ENCODE measurements at regions not wholly inside any gene's neighbourhood (a gene's known extent, or its start where the extent isn't known, plus 50 kb on each side); places are given as distances from the start of the nearest gene placed in this dataset.

- peak; percentile 29 for DNase-seq (ENCODE audit: extremely low read depth, low read depth)
Observed at GRCh38 chr14:60349663-60350365, 100.8 kb downstream of the PPM1A start.

GRCh38 chr14:60350366-60350720, 101.3 kb downstream of the PPM1A start:
- TF ChIP-seq CTCF (IDR thresholded peaks at IDR 0.05; ENCODE audit: low read depth, low read length): no peak

More at GRCh38 chr14:60349663-60350365, 100.8 kb downstream of the PPM1A start:
- peak; percentile 58 for TF ChIP-seq CTCF (IDR thresholded peaks at IDR 0.05; ENCODE audit: low read depth, low read length)

GRCh38 chr14:60353420-60353819, 104.4 kb downstream of the PPM1A start:
- no peak for TF ChIP-seq CTCF (IDR thresholded peaks at IDR 0.05; ENCODE audit: low read depth, low read length)
- no peak for DNase-seq (ENCODE audit: extremely low read depth, low read depth)

More at GRCh38 chr14:60350366-60350720, 101.3 kb downstream of the PPM1A start:
- no peak for DNase-seq (ENCODE audit: extremely low read depth, low read depth)

GRCh38 chr14:60355768-60356167, 106.7 kb downstream of the PPM1A start:
- no peak for TF ChIP-seq CTCF (IDR thresholded peaks at IDR 0.05; ENCODE audit: low read depth, low read length)
- no peak for DNase-seq (ENCODE audit: extremely low read depth, low read depth)

- no peak for TF ChIP-seq CTCF (IDR thresholded peaks at IDR 0.05; ENCODE audit: low read depth, low read length)
- DNase-seq (ENCODE audit: extremely low read depth, low read depth): no peak
Observed at GRCh38 chr14:60356386-60356785, 107.4 kb downstream of the PPM1A start.

GRCh38 chr14:60356906-60357550, 108.0 kb downstream of the PPM1A start:
- no peak for TF ChIP-seq CTCF (IDR thresholded peaks at IDR 0.05; ENCODE audit: low read depth, low read length)
- DNase-seq (ENCODE audit: extremely low read depth, low read depth): no peak

- DNase-seq (ENCODE audit: extremely low read depth, low read depth): no peak
- no peak for TF ChIP-seq CTCF (IDR thresholded peaks at IDR 0.05; ENCODE audit: low read depth, low read length)
Observed at GRCh38 chr14:60357551-60358149, 108.6 kb downstream of the PPM1A start.

Data from AG09319 (cell line).